GM12878 (cell line): ENCODE measurements at regions not wholly inside any gene's neighbourhood (a gene's known extent, or its start where the extent isn't known, plus 50 kb on each side); places are given as distances from the start of the nearest gene placed in this dataset.

Experiments used
- ATAC-seq: fragments of 200-7000 bp; cut with Tn5 transposase; 3 replicates; pipeline ENCODE4 v1.9.1; 2020; ENCODE audit warnings: mild to moderate bottlenecking, moderate library complexity
- BruUV-seq: library from RNA; stranded (reverse); fragments of 400-500 nt; replicated peaks from 2 replicates; lab custom pipeline; 2021; lab: Mats Ljungman, UMichigan
- CTCF ChIA-PET: fragments of 300-600 bp; sonication (Branson Sonifier 250); formaldehyde crosslinking; extraction: SDS; loops from one replicate; lab custom pipeline; 2021; ENCODE audit warnings: inconsistent platforms; lab: Yijun Ruan, JAX
- POLR2A ChIA-PET: fragments of 350-600 bp; formaldehyde crosslinking; extraction: SDS; loops from one replicate; lab custom pipeline; 2021; ENCODE audit warnings: inconsistent platforms; lab: Charles Lee
- RAD21 ChIA-PET: fragments of 300-600 bp; sonication (Branson Sonifier 250); formaldehyde crosslinking; loops from one replicate; lab custom pipeline; 2023; ENCODE audit warnings: antibody characterized with exemption; ENCODE audit not compliant: unreplicated experiment; lab: Charles Lee
- SMC1A ChIA-PET: fragments of 300-600 bp; sonication (Branson Sonifier 250); formaldehyde crosslinking; loops from one replicate; lab custom pipeline; 2023; ENCODE audit not compliant: unreplicated experiment, uncharacterized antibody; lab: Charles Lee
- DNase-seq: peaks from one replicate; pipeline ENCODE4 v3.0.0-alpha.2; 2011; ENCODE audit warnings: low read depth, low spot score
- FAIRE-seq: peaks from 3 replicates; lab custom pipeline; 2011; peaks lifted over from hg19 to GRCh38; lab: Jason Lieb, UNC
- H2AFZ ChIP-seq: 2 replicates; pipeline ENCODE4 v1.6.0; 2011; ENCODE audit warnings: low read depth, low read length, control low read depth; ENCODE audit not compliant: control insufficient read depth
- H3K27ac ChIP-seq: 2 replicates; pipeline ENCODE4 v1.5.1; 2011; ENCODE audit warnings: control low read depth; ENCODE audit not compliant: control insufficient read depth, insufficient read depth
- H3K27me3 ChIP-seq, 2 experiments: replicated peaks in 1 of 2; 2 replicates each; pipeline versions ENCODE4 v1.6.0 to v1.6.1; 2011; ENCODE audit warnings: low read length in 1 of 2; ENCODE audit not compliant: control insufficient read depth in 2 of 2, insufficient read depth in 2 of 2
- H3K36me3 ChIP-seq, 2 experiments: 2 replicates each; pipeline ENCODE4 v1.5.1; 2011; ENCODE audit warnings: low read length in 1 of 2; ENCODE audit not compliant: control insufficient read depth in 2 of 2, insufficient read depth in 2 of 2
- H3K4me1 ChIP-seq: 2 replicates; pipeline ENCODE4 v1.6.1; 2011; ENCODE audit warnings: mild to moderate bottlenecking, low read length, moderate library complexity, mixed read lengths; ENCODE audit not compliant: control insufficient read depth, insufficient read depth
- H3K4me2 ChIP-seq: 2 replicates; pipeline ENCODE4 v1.6.0; 2011; ENCODE audit warnings: control low read depth; ENCODE audit not compliant: control insufficient read depth, insufficient read depth
- H3K4me3 ChIP-seq: fragments of 200-600 bp; sonication (generic); 2 replicates; pipeline ENCODE4 v1.5.1; 2016
- H3K79me2 ChIP-seq: 2 replicates; pipeline ENCODE4 v1.6.0; 2011; ENCODE audit warnings: low read length; ENCODE audit not compliant: control insufficient read depth, insufficient read depth
- H3K9ac ChIP-seq: 2 replicates; pipeline ENCODE4 v1.8.0; 2011; ENCODE audit warnings: low read length, control low read depth, mixed read lengths; ENCODE audit not compliant: control insufficient read depth, insufficient read depth
- H3K9me3 ChIP-seq: replicated peaks from 3 replicates; pipeline ENCODE4 v1.5.1; 2011; ENCODE audit warnings: mild to moderate bottlenecking, low read length; ENCODE audit not compliant: control insufficient read depth, insufficient read depth
- H4K20me1 ChIP-seq: 2 replicates; pipeline ENCODE4 v1.6.0; 2011; ENCODE audit not compliant: control insufficient read depth, insufficient read depth
- CBX3 ChIP-seq: fragments of 200-600 bp; sonication (generic); IDR thresholded peaks from 2 replicates; pipeline ENCODE4 v1.6.1; 2016; ENCODE audit warnings: low read depth, borderline replicate concordance
- CBX5 ChIP-seq: sonication (generic); IDR thresholded peaks from 2 replicates; pipeline ENCODE4 v1.6.1; 2016; ENCODE audit warnings: low read depth, moderate library complexity, mild to moderate bottlenecking, inconsistent platforms
- CHD4 ChIP-seq: fragments of 200-600 bp; sonication (generic); IDR thresholded peaks from 2 replicates; pipeline ENCODE4 v1.6.1; 2016; ENCODE audit warnings: mild to moderate bottlenecking
- CREM ChIP-seq: IDR thresholded peaks from 2 replicates; pipeline ENCODE4 v1.6.1; 2014; ENCODE audit warnings: antibody characterized with exemption, low read depth
- DPF2 ChIP-seq: fragments of 450-650 bp; IDR thresholded peaks from 2 replicates; pipeline ENCODE4 v1.6.1; 2017; ENCODE audit warnings: mild to moderate bottlenecking
- FOS ChIP-seq: IDR thresholded peaks from 3 replicates; pipeline ENCODE4 v1.6.1; 2011; ENCODE audit warnings: borderline replicate concordance; ENCODE audit not compliant: insufficient read length; ENCODE audit errors: extremely low read depth
- MAX ChIP-seq: IDR thresholded peaks from 2 replicates; pipeline ENCODE4 v1.6.1; 2012; ENCODE audit warnings: low read depth, low read length, improper control_type of control experiment
- MYB ChIP-seq: fragments of 150-350 bp; IDR thresholded peaks from 2 replicates; pipeline ENCODE4 v1.6.1; 2014; ENCODE audit warnings: mild to moderate bottlenecking, low read depth, low read length, borderline replicate concordance
- NFXL1 ChIP-seq: fragments of 450-650 bp; IDR thresholded peaks from 2 replicates; pipeline ENCODE4 v1.6.1; 2017; ENCODE audit warnings: antibody characterized with exemption, mild to moderate bottlenecking, borderline replicate concordance
- RAD21 ChIP-seq: IDR thresholded peaks from 2 replicates; pipeline ENCODE4 v1.6.1; 2011; ENCODE audit warnings: mild to moderate bottlenecking, low read depth, low read length, moderate library complexity; ENCODE audit not compliant: insufficient read depth
- SIX5 ChIP-seq: IDR thresholded peaks from 2 replicates; pipeline ENCODE4 v1.6.1; 2011; ENCODE audit warnings: mild to moderate bottlenecking, low read depth, low read length, moderate library complexity; ENCODE audit not compliant: severe bottlenecking
- SPI1 ChIP-seq: IDR thresholded peaks from 2 replicates; pipeline ENCODE4 v1.6.1; 2011; ENCODE audit warnings: low read depth, mild to moderate bottlenecking, low read length, moderate library complexity, borderline replicate concordance; ENCODE audit not compliant: insufficient read depth
- TCF12 ChIP-seq: IDR thresholded peaks from 2 replicates; pipeline ENCODE4 v1.6.1; 2011; ENCODE audit warnings: low read depth, mild to moderate bottlenecking, low read length
- TCF3 ChIP-seq: IDR thresholded peaks from 2 replicates; pipeline ENCODE4 v1.6.1; 2012; ENCODE audit warnings: low read depth, mild to moderate bottlenecking, low read length, borderline replicate concordance; ENCODE audit not compliant: insufficient read depth
- TCF7 ChIP-seq: IDR thresholded peaks from 2 replicates; pipeline ENCODE4 v1.6.1; 2014; ENCODE audit warnings: antibody characterized with exemption, borderline replicate concordance
- ZNF207 ChIP-seq: fragments of 450-650 bp; IDR thresholded peaks from 2 replicates; pipeline ENCODE4 v1.6.1; 2014; ENCODE audit warnings: antibody characterized with exemption, mild to moderate bottlenecking, borderline replicate concordance
- ZNF274 ChIP-seq: IDR thresholded peaks from one replicate; pipeline ENCODE4 v1.8.0; 2011; ENCODE audit not compliant: insufficient read length, insufficient read depth
- WGBS: methylation state at CpG from one replicate; pipeline ENCODE4 v1.1.6; 2016; ENCODE audit warnings: low lambda C conversion rate; ENCODE audit not compliant: insufficient replicate concordance, insufficient coverage; ENCODE audit errors: missing lambda C conversion rate; 5-methylcytosine and 5-hydroxymethylcytosine counted together
- in situ Hi-C: fragments of 300-500 bp; cut with MboI; formaldehyde crosslinking; loops from 9 replicates; pipeline ENCODE4 v1.14.3; 2018; ENCODE audit warnings: mixed read lengths
- intact Hi-C: fragments of 100-400 bp; cut with micrococcal nuclease; formaldehyde crosslinking; loops from one replicate; pipeline ENCODE4 v1.14.2; 2022; ENCODE audit not compliant: unreplicated experiment
- TF ChIP-seq, protein P1 (sequence below): IDR thresholded peaks from 2 replicates; pipeline ENCODE4 v1.6.1; 2012; ENCODE audit warnings: low read depth, low read length, improper control_type of control experiment
- TF ChIP-seq, protein P2 (sequence below): fragments of 150-350 bp; IDR thresholded peaks from 2 replicates; pipeline ENCODE4 v1.6.1; 2016; ENCODE audit warnings: low read depth, low read length

GRCh38 chr3:137202941-137203340 is 245.2 kb downstream of the IL20RB start:
- no peak overlapping the region for H3K9ac ChIP-seq
- in situ Hi-C loops: no loop called here
- ChIA-PET SMC1A (no interaction called here), RAD21 (no interaction called here), CTCF (no interaction called here), POLR2A (no interaction called here)
- no peak overlapping the region for H3K4me3 ChIP-seq
- H3K79me2 ChIP-seq: no peaks in the 10 kb centered on the region
- H2AFZ ChIP-seq: no peak overlapping the region
- H3K27me3 ChIP-seq: no peaks in the 10 kb centered on the region
- FAIRE-seq: no peak
- no peaks in the 10 kb centered on the region for H3K4me1 ChIP-seq
- H4K20me1 ChIP-seq: no peaks in the 10 kb centered on the region
- ATAC-seq: no peak
- H3K9me3 ChIP-seq: no peaks in the 10 kb centered on the region
- 33% methylated on average over 5 of the region's 5 CpGs for WGBS
- no peaks in the 10 kb centered on the region for H3K36me3 ChIP-seq
- intact Hi-C loops: no loop called here
- DNase-seq: no peak
- TF ChIP-seq CREM (no peak), SIX5 (no peak), ZNF207 (no peak), SPI1 (no peak), RAD21 (no peak), CBX3 (no peak), NFXL1 (no peak), DPF2 (no peak), MYB (no peak), TCF3 (no peak), MAX (no peak), TCF7 (no peak), TCF12 (no peak), CBX5 (no peak), CHD4 (no peak), ZNF274 (no peak), FOS (no peak)
- TF ChIP-seq, protein P1, sequence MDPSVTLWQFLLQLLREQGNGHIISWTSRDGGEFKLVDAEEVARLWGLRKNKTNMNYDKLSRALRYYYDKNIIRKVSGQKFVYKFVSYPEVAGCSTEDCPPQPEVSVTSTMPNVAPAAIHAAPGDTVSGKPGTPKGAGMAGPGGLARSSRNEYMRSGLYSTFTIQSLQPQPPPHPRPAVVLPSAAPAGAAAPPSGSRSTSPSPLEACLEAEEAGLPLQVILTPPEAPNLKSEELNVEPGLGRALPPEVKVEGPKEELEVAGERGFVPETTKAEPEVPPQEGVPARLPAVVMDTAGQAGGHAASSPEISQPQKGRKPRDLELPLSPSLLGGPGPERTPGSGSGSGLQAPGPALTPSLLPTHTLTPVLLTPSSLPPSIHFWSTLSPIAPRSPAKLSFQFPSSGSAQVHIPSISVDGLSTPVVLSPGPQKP: no peak
- TF ChIP-seq, protein P2, sequence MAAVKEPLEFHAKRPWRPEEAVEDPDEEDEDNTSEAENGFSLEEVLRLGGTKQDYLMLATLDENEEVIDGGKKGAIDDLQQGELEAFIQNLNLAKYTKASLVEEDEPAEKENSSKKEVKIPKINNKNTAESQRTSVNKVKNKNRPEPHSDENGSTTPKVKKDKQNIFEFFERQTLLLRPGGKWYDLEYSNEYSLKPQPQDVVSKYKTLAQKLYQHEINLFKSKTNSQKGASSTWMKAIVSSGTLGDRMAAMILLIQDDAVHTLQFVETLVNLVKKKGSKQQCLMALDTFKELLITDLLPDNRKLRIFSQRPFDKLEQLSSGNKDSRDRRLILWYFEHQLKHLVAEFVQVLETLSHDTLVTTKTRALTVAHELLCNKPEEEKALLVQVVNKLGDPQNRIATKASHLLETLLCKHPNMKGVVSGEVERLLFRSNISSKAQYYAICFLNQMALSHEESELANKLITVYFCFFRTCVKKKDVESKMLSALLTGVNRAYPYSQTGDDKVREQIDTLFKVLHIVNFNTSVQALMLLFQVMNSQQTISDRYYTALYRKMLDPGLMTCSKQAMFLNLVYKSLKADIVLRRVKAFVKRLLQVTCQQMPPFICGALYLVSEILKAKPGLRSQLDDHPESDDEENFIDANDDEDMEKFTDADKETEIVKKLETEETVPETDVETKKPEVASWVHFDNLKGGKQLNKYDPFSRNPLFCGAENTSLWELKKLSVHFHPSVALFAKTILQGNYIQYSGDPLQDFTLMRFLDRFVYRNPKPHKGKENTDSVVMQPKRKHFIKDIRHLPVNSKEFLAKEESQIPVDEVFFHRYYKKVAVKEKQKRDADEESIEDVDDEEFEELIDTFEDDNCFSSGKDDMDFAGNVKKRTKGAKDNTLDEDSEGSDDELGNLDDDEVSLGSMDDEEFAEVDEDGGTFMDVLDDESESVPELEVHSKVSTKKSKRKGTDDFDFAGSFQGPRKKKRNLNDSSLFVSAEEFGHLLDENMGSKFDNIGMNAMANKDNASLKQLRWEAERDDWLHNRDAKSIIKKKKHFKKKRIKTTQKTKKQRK: no peak
- H3K27ac ChIP-seq: no peak overlapping the region
- no TSS peak for BruUV-seq
- no peak overlapping the region for H3K4me2 ChIP-seq
